Upper lobe of left lung (tissue), 6 donors: ENCODE measurements at regions not wholly inside any gene's neighbourhood (a gene's known extent, or its start where the extent isn't known, plus 50 kb on each side); places are given as distances from the start of the nearest gene placed in this dataset.
A peak's percentile ranks its signal among the peaks of the same experiment; 100 is the strongest.

Experiments
- ATAC-seq, 2 donors: fragments of 200-7000 bp; cut with Tn5 transposase; one replicate each; pipeline ENCODE4 v1.9.1; 2022; ENCODE audit warnings: mild to moderate bottlenecking in 2 of 2, moderate library complexity in 2 of 2; ENCODE audit not compliant: low FRiP score in 2 of 2
- DNase-seq, 2 donors: peaks; one replicate each; pipeline ENCODE4 v3.0.0-alpha.2; 2019 to 2020
- H3K27ac ChIP-seq, 4 donors: fragments of 200-600 bp; sonication (generic); one replicate each; pipeline ENCODE4 v1.5.1; 2016 to 2019
- H3K27me3 ChIP-seq, 4 donors: fragments of 200-600 bp; sonication (generic); one replicate each; pipeline ENCODE4 v1.5.1; 2017 to 2019
- H3K36me3 ChIP-seq, 4 donors: fragments of 200-600 bp; sonication (generic); one replicate each; pipeline ENCODE4 v1.5.1; 2016 to 2019
- H3K4me1 ChIP-seq, 4 donors: fragments of 200-600 bp; sonication (generic); one replicate each; pipeline ENCODE4 v1.5.1; 2018 to 2019
- H3K4me3 ChIP-seq, 4 donors: fragments of 200-600 bp; sonication (generic); one replicate each; pipeline ENCODE4 v1.5.1; 2017 to 2019; ENCODE audit warnings: mild to moderate bottlenecking in 2 of 4, moderate library complexity in 1 of 4
- H3K9me3 ChIP-seq, 4 donors: fragments of 200-600 bp; sonication (generic); one replicate each; pipeline ENCODE4 v1.5.1; 2018 to 2019
- EP300 ChIP-seq, 4 donors: sonication (generic); formaldehyde crosslinking; IDR thresholded peaks; one replicate each; pipeline ENCODE4 v1.5.1; 2017; ENCODE audit warnings: antibody characterized with exemption in 4 of 4, control low read depth in 2 of 4
- POLR2A ChIP-seq, 4 donors: fragments of 450-650 bp; IDR thresholded peaks; one replicate each; pipeline ENCODE4 v1.5.1; 2016 to 2017; ENCODE audit warnings: antibody characterized with exemption in 4 of 4, mild to moderate bottlenecking in 2 of 4
- POLR2AphosphoS5 ChIP-seq, 2 donors: sonication (generic); formaldehyde crosslinking; IDR thresholded peaks; one replicate each; pipeline ENCODE4 v1.5.1; 2017; ENCODE audit warnings: antibody characterized with exemption in 2 of 2
- WGBS, 2 donors: methylation state at CpG; one replicate each; pipeline ENCODE4 v1.1.5; 2017 to 2018; 5-methylcytosine and 5-hydroxymethylcytosine counted together
- TF ChIP-seq, protein P1 (sequence below), 6 experiments: fragments of 450-650 bp in 4 of 6; fragments of 200-600 bp in 2 of 6; sonication (generic) in 2 of 6; IDR thresholded peaks; one replicate each; pipeline ENCODE4 v1.5.1; 2016 to 2019; ENCODE audit warnings: antibody characterized with exemption in 6 of 6
- donor health status: DM: no; HTN: no; CAD: no; lungs with moderate emphysema.
- donor health status: DM: no; HTN: yes; CAD: no; lungs with severe emphysema.

GRCh38 chr2:60400462-60401246, 152.8 kb downstream of the BCL11A start:
- TF ChIP-seq POLR2AphosphoS5 (IDR thresholded peaks at IDR 0.05) = no peak
- TF ChIP-seq EP300 (IDR thresholded peaks at IDR 0.05) = no peak
- TF ChIP-seq, protein P1, sequence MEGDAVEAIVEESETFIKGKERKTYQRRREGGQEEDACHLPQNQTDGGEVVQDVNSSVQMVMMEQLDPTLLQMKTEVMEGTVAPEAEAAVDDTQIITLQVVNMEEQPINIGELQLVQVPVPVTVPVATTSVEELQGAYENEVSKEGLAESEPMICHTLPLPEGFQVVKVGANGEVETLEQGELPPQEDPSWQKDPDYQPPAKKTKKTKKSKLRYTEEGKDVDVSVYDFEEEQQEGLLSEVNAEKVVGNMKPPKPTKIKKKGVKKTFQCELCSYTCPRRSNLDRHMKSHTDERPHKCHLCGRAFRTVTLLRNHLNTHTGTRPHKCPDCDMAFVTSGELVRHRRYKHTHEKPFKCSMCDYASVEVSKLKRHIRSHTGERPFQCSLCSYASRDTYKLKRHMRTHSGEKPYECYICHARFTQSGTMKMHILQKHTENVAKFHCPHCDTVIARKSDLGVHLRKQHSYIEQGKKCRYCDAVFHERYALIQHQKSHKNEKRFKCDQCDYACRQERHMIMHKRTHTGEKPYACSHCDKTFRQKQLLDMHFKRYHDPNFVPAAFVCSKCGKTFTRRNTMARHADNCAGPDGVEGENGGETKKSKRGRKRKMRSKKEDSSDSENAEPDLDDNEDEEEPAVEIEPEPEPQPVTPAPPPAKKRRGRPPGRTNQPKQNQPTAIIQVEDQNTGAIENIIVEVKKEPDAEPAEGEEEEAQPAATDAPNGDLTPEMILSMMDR (IDR thresholded peaks at IDR 0.05) = no peak
- no peak for TF ChIP-seq POLR2A (IDR thresholded peaks at IDR 0.05)
- DNase-seq (peak in 1 of 2 donors; percentile 6), ATAC-seq (no peak)
- Histone ChIP-seq H3K9me3 (no peaks in the 10 kb centered on the region), H3K27ac (no peak overlapping the region), H3K27me3 (no peaks in the 10 kb centered on the region), H3K36me3 (no peaks in the 10 kb centered on the region), H3K4me1 (no peaks in the 10 kb centered on the region), H3K4me3 (no peak overlapping the region)
- 51 to 59% methylated on average over 7 of the region's 7 CpGs for WGBS, 2 donors

DNA sequence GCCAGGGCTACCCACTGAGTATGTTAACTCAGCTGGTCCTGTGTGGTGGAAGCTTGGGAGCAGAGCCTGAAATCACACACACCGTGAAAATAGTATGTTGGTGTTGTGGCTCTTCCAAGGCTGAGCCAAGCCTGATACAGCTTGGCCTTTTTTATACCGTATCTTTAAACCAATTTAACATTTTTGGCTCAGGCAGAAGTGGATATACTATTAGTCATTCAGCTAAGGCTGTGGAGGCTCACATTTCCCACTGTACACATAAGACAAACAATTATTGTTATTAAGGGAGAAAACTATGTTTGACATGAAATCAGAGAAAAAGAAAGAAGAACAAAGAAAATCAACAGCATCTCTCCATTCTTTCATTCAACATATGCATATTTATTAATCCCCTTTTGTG, 159.0 kb downstream of the BCL11A start:
- 57 to 81% methylated on average over 2 of the region's 2 CpGs for whole genome bisulfite sequencing, 2 donors
- no peaks in the 10 kb centered on the region for H3K9me3 ChIP-seq
- no peaks in the 10 kb centered on the region for H3K36me3 ChIP-seq
- no peaks in the 10 kb centered on the region for H3K4me1 ChIP-seq
- H3K27me3 ChIP-seq = no peaks in the 10 kb centered on the region
- H3K4me3 ChIP-seq = no peak overlapping the region
- DNase-seq = no peak
- TF ChIP-seq POLR2AphosphoS5 (IDR thresholded peaks at IDR 0.05) (no peak), EP300 (IDR thresholded peaks at IDR 0.05) (no peak), POLR2A (IDR thresholded peaks at IDR 0.05) (no peak)
- TF ChIP-seq, protein P1 (IDR thresholded peaks at IDR 0.05) = no peak
- no peak overlapping the region for H3K27ac ChIP-seq
- no peak for ATAC-seq

- H3K36me3 ChIP-seq = no peaks in the 10 kb centered on the region
- no peak overlapping the region for H3K27ac ChIP-seq
- H3K27me3 ChIP-seq = no peaks in the 10 kb centered on the region
- no peak for ATAC-seq
- no peak for DNase-seq
- 78 to 80% methylated on average over 7 of the region's 7 CpGs for WGBS, 2 donors
- no peak overlapping the region for H3K4me3 ChIP-seq
- no peak for TF ChIP-seq POLR2AphosphoS5 (IDR thresholded peaks at IDR 0.05)
- TF ChIP-seq, protein P1 (IDR thresholded peaks at IDR 0.05) = no peak
- no peak for TF ChIP-seq POLR2A (IDR thresholded peaks at IDR 0.05)
- TF ChIP-seq EP300 (IDR thresholded peaks at IDR 0.05) = no peak
- no peaks in the 10 kb centered on the region for H3K9me3 ChIP-seq
- no peaks in the 10 kb centered on the region for H3K4me1 ChIP-seq
These were observed 161.6 kb downstream of the BCL11A start for GRCh38 chr2:60391649-60392375.

- no peak for ATAC-seq
- Histone ChIP-seq H3K9me3 (no peaks in the 10 kb centered on the region), H3K27ac (no peak overlapping the region), H3K36me3 (no peaks in the 10 kb centered on the region), H3K4me3 (no peak overlapping the region), H3K4me1 (no peaks in the 10 kb centered on the region), H3K27me3 (no peaks in the 10 kb centered on the region)
- DNase-seq = no peak
- 62 to 68% methylated on average over 6 of the region's 6 CpGs for WGBS, 2 donors
- TF ChIP-seq, protein P1 (IDR thresholded peaks at IDR 0.05) = no peak
- no peak for TF ChIP-seq POLR2AphosphoS5 (IDR thresholded peaks at IDR 0.05)
- no peak for TF ChIP-seq POLR2A (IDR thresholded peaks at IDR 0.05)
- no peak for TF ChIP-seq EP300 (IDR thresholded peaks at IDR 0.05)
These were observed 162.2 kb downstream of the BCL11A start for GRCh38 chr2:60391230-60391629.
